Liver (tissue), 3 donors: ENCODE measurements at regions not wholly inside any gene's neighbourhood (a gene's known extent, or its start where the extent isn't known, plus 50 kb on each side); places are given as distances from the start of the nearest gene placed in this dataset.

Experiments
- EGR1 ChIP-seq, 2 donors: IDR thresholded peaks; 2 replicates each; pipeline ENCODE4 v1.6.1; 2016 to 2018; ENCODE audit warnings: antibody characterized with exemption in 2 of 2, low read depth in 2 of 2
- FOXA1 ChIP-seq: IDR thresholded peaks from 2 replicates; pipeline ENCODE4 v1.6.1; 2016; ENCODE audit warnings: antibody characterized with exemption
- NR2F2 ChIP-seq: IDR thresholded peaks from 2 replicates; pipeline ENCODE4 v1.6.1; 2016; ENCODE audit warnings: antibody characterized with exemption
- TAF1 ChIP-seq: conservative IDR thresholded peaks from 2 replicates; pipeline ENCODE4 v1.6.1; 2016; ENCODE audit warnings: antibody characterized with exemption, mild to moderate bottlenecking
- YY1 ChIP-seq: IDR thresholded peaks from 2 replicates; pipeline ENCODE4 v1.6.1; 2016; ENCODE audit warnings: antibody characterized with exemption, mild to moderate bottlenecking
- TF ChIP-seq, protein P1 (sequence below): fragments of 150-350 bp; IDR thresholded peaks from 2 replicates; pipeline ENCODE4 v1.5.1; 2017; ENCODE audit warnings: improper control_type of control experiment, low read depth, low read length; ENCODE audit not compliant: missing input control
- TF ChIP-seq, protein P2 (sequence below): IDR thresholded peaks from 2 replicates; pipeline ENCODE4 v1.6.1; 2016; ENCODE audit warnings: antibody characterized with exemption
- TF ChIP-seq, protein P3 (sequence below): IDR thresholded peaks from 2 replicates; pipeline ENCODE4 v1.6.1; 2016; ENCODE audit warnings: antibody characterized with exemption
- donor health status: healthy.
- donor health status: healthy.

DNA sequence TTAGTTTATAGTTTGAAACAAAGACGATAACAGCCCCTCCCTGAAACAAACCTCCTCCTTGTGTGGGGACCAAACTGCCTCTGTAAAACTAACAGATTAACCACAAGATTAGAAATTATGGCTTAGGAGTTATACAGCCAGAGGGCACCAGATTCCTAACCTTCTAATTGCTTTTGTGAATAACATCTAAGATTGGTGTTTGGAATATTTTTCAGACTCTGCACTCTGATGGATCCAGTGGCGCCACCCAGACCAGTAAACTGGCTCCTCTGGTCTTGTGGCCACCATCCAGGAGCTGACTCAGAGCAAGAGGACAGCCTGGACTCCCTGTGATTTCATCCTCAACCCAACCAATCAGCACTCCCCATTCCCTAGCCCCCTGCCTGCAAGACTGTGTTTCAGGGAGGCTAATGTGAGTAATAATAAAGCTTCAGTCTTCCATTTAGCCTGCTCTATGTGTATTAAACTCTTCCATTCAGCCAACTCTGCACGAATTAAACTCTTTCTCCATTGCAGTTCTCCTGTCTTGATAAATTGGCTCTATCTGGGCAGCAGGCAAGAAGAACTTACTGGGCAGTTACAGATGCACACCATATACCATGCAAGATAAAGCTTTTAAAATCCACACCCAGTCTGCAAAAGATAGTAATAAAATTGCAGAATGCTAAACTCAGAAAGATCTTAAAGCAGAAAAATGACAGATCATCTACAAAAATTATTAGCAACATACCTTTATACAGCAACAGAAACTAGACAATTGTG, 58.5 kb upstream of the SLC22A16 start:
- TF ChIP-seq, protein P1, sequence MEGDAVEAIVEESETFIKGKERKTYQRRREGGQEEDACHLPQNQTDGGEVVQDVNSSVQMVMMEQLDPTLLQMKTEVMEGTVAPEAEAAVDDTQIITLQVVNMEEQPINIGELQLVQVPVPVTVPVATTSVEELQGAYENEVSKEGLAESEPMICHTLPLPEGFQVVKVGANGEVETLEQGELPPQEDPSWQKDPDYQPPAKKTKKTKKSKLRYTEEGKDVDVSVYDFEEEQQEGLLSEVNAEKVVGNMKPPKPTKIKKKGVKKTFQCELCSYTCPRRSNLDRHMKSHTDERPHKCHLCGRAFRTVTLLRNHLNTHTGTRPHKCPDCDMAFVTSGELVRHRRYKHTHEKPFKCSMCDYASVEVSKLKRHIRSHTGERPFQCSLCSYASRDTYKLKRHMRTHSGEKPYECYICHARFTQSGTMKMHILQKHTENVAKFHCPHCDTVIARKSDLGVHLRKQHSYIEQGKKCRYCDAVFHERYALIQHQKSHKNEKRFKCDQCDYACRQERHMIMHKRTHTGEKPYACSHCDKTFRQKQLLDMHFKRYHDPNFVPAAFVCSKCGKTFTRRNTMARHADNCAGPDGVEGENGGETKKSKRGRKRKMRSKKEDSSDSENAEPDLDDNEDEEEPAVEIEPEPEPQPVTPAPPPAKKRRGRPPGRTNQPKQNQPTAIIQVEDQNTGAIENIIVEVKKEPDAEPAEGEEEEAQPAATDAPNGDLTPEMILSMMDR = no peak
- no peak for TF ChIP-seq EGR1 (IDR thresholded peaks at IDR 0.05; ENCODE audit: low read depth in 2 of 2)
- no peak for TF ChIP-seq NR2F2
- TF ChIP-seq, protein P2, sequence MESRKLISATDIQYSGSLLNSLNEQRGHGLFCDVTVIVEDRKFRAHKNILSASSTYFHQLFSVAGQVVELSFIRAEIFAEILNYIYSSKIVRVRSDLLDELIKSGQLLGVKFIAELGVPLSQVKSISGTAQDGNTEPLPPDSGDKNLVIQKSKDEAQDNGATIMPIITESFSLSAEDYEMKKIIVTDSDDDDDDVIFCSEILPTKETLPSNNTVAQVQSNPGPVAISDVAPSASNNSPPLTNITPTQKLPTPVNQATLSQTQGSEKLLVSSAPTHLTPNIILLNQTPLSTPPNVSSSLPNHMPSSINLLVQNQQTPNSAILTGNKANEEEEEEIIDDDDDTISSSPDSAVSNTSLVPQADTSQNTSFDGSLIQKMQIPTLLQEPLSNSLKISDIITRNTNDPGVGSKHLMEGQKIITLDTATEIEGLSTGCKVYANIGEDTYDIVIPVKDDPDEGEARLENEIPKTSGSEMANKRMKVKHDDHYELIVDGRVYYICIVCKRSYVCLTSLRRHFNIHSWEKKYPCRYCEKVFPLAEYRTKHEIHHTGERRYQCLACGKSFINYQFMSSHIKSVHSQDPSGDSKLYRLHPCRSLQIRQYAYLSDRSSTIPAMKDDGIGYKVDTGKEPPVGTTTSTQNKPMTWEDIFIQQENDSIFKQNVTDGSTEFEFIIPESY = no peak
- TF ChIP-seq, protein P3, sequence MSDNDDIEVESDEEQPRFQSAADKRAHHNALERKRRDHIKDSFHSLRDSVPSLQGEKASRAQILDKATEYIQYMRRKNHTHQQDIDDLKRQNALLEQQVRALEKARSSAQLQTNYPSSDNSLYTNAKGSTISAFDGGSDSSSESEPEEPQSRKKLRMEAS = no peak
- TF ChIP-seq TAF1 = no peak
- no peak for TF ChIP-seq YY1
- TF ChIP-seq FOXA1 = no peak
